T-cell (primary cell): ENCODE measurements at regions not wholly inside any gene's neighbourhood (a gene's known extent, or its start where the extent isn't known, plus 50 kb on each side); places are given as distances from the start of the nearest gene placed in this dataset.
"Not testable (repeated sequence)": the region's sequence is repeated elsewhere in the genome, so short reads cannot be mapped to it uniquely, and the experiment has no call there.

Experiments used
- ATAC-seq, 4 experiments: fragments of 200-7000 bp in 3 of 4; fragments of 150-1000 bp in 1 of 4; cut with Tn5 transposase; replicated peaks in 1 of 4; 1 replicate in 3 of 4; 2 replicates in 1 of 4; pipeline ENCODE4 v1.10.0; 2021; ENCODE audit warnings: moderate library complexity in 3 of 4, mild to moderate bottlenecking in 2 of 4, moderate number of reproducible peaks in 1 of 4
- CTCF ChIA-PET, 2 donors: fragments of 300-600 bp; sonication (Branson Sonifier 250); formaldehyde crosslinking; loops; one replicate each; lab custom pipeline; 2022; ENCODE audit warnings: antibody characterized with exemption in 2 of 2; lab: Charles Lee
- POLR2A ChIA-PET, 2 donors: fragments of 300-600 bp; sonication (Branson Sonifier 250); formaldehyde crosslinking; loops; one replicate each; lab custom pipeline; 2022; ENCODE audit warnings: antibody characterized with exemption in 2 of 2; lab: Charles Lee
- DNase-seq, 35 experiments: peaks; one replicate each; pipeline versions ENCODE4 v3.0.0 to v3.0.0-alpha.2; 2013 to 2023
- H3K27ac ChIP-seq: one replicate; pipeline ENCODE4 v1.5.1; 2013; ENCODE audit warnings: low read length
- H3K27me3 ChIP-seq, 2 experiments: replicated peaks in 1 of 2; 1 replicate in 1 of 2; 2 replicates in 1 of 2; pipeline versions ENCODE4 v1.6.1 to v1.7.0; 2013; ENCODE audit warnings: low read length in 1 of 2, mixed read lengths in 1 of 2; ENCODE audit not compliant: control insufficient read depth in 2 of 2, insufficient read depth in 2 of 2; ENCODE audit errors: extremely low read depth in 1 of 2
- H3K36me3 ChIP-seq, 2 donors: 1 replicate in 1 of 2; 2 replicates in 1 of 2; pipeline versions ENCODE4 v1.6.1 to v1.7.0; 2013; ENCODE audit warnings: low read length in 1 of 2; ENCODE audit not compliant: control insufficient read depth in 2 of 2, insufficient read depth in 1 of 2; ENCODE audit errors: extremely low read depth in 1 of 2
- H3K4me1 ChIP-seq, 2 experiments: 1 replicate in 1 of 2; 2 replicates in 1 of 2; pipeline versions ENCODE4 v1.6.1 to v1.7.0; 2013; ENCODE audit warnings: low read length in 2 of 2, mixed read lengths in 1 of 2; ENCODE audit not compliant: insufficient read depth in 2 of 2, control insufficient read depth in 1 of 2; ENCODE audit errors: extremely low read depth in 1 of 2
- H3K4me3 ChIP-seq, 2 donors: 1 replicate in 1 of 2; 2 replicates in 1 of 2; pipeline versions ENCODE4 v1.5.1 to v1.7.0; 2013; ENCODE audit warnings: mild to moderate bottlenecking in 2 of 2, low read length in 1 of 2, moderate library complexity in 1 of 2; ENCODE audit not compliant: control insufficient read depth in 1 of 2; ENCODE audit errors: extremely low read depth in 1 of 2
- H3K9me3 ChIP-seq: 2 replicates; pipeline ENCODE4 v1.7.0; 2013
- H3K27ac Mint-ChIP-seq, 2 donors: one replicate each; pipeline ENCODE4 v1.8.0; 2020 to 2021; ENCODE audit warnings: mild to moderate bottlenecking in 2 of 2, mixed read lengths in 2 of 2
- H3K27me3 Mint-ChIP-seq, 2 donors: one replicate each; pipeline ENCODE4 v1.8.0; 2021 to 2022; ENCODE audit warnings: mixed read lengths in 2 of 2
- H3K36me3 Mint-ChIP-seq: one replicate; pipeline ENCODE4 v1.8.0; 2021; ENCODE audit warnings: mixed read lengths
- H3K4me1 Mint-ChIP-seq, 3 donors: one replicate each; pipeline ENCODE4 v1.8.0; 2020 to 2022; ENCODE audit warnings: mixed read lengths in 3 of 3, mild to moderate bottlenecking in 1 of 3
- H3K4me3 Mint-ChIP-seq, 3 donors: one replicate each; pipeline ENCODE4 v1.8.0; 2020 to 2022; ENCODE audit warnings: mild to moderate bottlenecking in 3 of 3, mixed read lengths in 3 of 3, moderate library complexity in 3 of 3
- H3K9me3 Mint-ChIP-seq, 3 donors: one replicate each; pipeline ENCODE4 v1.8.0; 2020 to 2022; ENCODE audit warnings: mixed read lengths in 3 of 3
- WGBS: methylation state at CpG from one replicate; pipeline ENCODE4 v1.1.5; 2013; ENCODE audit warnings: missing lambda C conversion rate; ENCODE audit not compliant: insufficient coverage; 5-methylcytosine and 5-hydroxymethylcytosine counted together

- H3K4me1 Mint-ChIP-seq, DNase-seq, H3K27me3 ChIP-seq, ATAC-seq, CTCF ChIA-PET, H3K27me3 Mint-ChIP-seq, H3K9me3 ChIP-seq, H3K4me3 ChIP-seq, H3K36me3 ChIP-seq, H3K4me3 Mint-ChIP-seq, H3K27ac ChIP-seq, H3K36me3 Mint-ChIP-seq, H3K9me3 Mint-ChIP-seq, H3K27ac Mint-ChIP-seq, H3K4me1 ChIP-seq: not testable (repeated sequence)
- POLR2A ChIA-PET = interaction anchor here in 1 of 2 donors (0.6 kb wide), 1 partner anchor 817 kb away, joined by 3 read pairs; no protein-coding TSS in a partner anchor
- 100% methylated on average over 2 of the region's 4 CpGs for WGBS
Observed at GRCh38 chr17:30639391-30639790, 162.2 kb downstream of the GOSR1 start.

- ATAC-seq, H3K4me3 Mint-ChIP-seq, H3K27me3 Mint-ChIP-seq, H3K9me3 ChIP-seq, H3K4me1 ChIP-seq, CTCF ChIA-PET, H3K9me3 Mint-ChIP-seq, H3K27ac Mint-ChIP-seq, H3K4me1 Mint-ChIP-seq, H3K4me3 ChIP-seq, H3K36me3 ChIP-seq, H3K27me3 ChIP-seq, H3K27ac ChIP-seq, H3K36me3 Mint-ChIP-seq, POLR2A ChIA-PET, DNase-seq: not testable (repeated sequence)
- WGBS = no CpG with 5 or more reads among the region's 4 CpGs
Observed at GRCh38 chr17:30638968-30639367, 161.8 kb downstream of the GOSR1 start.

DNA sequence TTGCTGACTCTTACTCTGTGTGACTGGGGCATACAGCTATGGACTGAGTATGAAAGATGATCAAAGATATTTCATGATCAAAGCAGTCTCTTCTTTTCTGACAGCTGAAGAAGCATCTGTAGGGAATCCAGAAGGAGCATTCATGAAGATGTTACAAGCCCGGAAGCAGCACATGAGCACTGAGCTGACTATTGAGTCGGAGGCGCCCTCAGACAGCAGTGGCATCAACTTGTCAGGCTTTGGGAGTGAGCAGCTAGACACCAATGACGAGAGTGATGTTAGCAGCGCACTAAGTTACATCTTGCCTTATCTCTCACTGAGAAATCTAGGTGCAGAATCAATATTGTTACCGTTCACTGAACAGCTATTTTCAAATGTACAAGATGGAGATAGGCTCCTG is 154.4 kb downstream of the GOSR1 start:
- H3K27me3 Mint-ChIP-seq, H3K9me3 ChIP-seq, H3K36me3 Mint-ChIP-seq, ATAC-seq, H3K4me3 Mint-ChIP-seq, DNase-seq, H3K4me1 ChIP-seq, H3K9me3 Mint-ChIP-seq, CTCF ChIA-PET, H3K27me3 ChIP-seq, H3K27ac ChIP-seq, H3K4me1 Mint-ChIP-seq, H3K27ac Mint-ChIP-seq, H3K36me3 ChIP-seq, POLR2A ChIA-PET, H3K4me3 ChIP-seq: not testable (repeated sequence)
- 100% methylated on average over 3 of the region's 6 CpGs for WGBS

- H3K4me1 ChIP-seq, H3K4me3 ChIP-seq, H3K27me3 Mint-ChIP-seq, H3K4me1 Mint-ChIP-seq, CTCF ChIA-PET, H3K4me3 Mint-ChIP-seq, H3K36me3 Mint-ChIP-seq, H3K36me3 ChIP-seq, POLR2A ChIA-PET, H3K27ac Mint-ChIP-seq, H3K27me3 ChIP-seq, H3K27ac ChIP-seq, ATAC-seq, H3K9me3 Mint-ChIP-seq, H3K9me3 ChIP-seq, DNase-seq: not testable (repeated sequence)
- 100% methylated on average over 4 of the region's 18 CpGs for WGBS
Observed at GRCh38 chr17:30625380-30625779, 148.2 kb downstream of the GOSR1 start.

- H3K27ac ChIP-seq, ATAC-seq, H3K4me3 ChIP-seq, H3K36me3 ChIP-seq, H3K36me3 Mint-ChIP-seq, H3K9me3 ChIP-seq, H3K4me1 Mint-ChIP-seq, H3K9me3 Mint-ChIP-seq, H3K27me3 Mint-ChIP-seq, POLR2A ChIA-PET, H3K4me1 ChIP-seq, DNase-seq, H3K27me3 ChIP-seq, H3K4me3 Mint-ChIP-seq, H3K27ac Mint-ChIP-seq, CTCF ChIA-PET: not testable (repeated sequence)
- WGBS = 96% methylated on average over 15 of the region's 16 CpGs
Observed at GRCh38 chr17:30624180-30624579, 147.0 kb downstream of the GOSR1 start.

- H3K27ac Mint-ChIP-seq, POLR2A ChIA-PET, H3K27me3 ChIP-seq, CTCF ChIA-PET, H3K27ac ChIP-seq, ATAC-seq, H3K9me3 ChIP-seq, DNase-seq, H3K36me3 Mint-ChIP-seq, H3K27me3 Mint-ChIP-seq, H3K4me3 Mint-ChIP-seq, H3K4me1 Mint-ChIP-seq, H3K4me1 ChIP-seq, H3K9me3 Mint-ChIP-seq, H3K4me3 ChIP-seq, H3K36me3 ChIP-seq: not testable (repeated sequence)
- no CpG with 5 or more reads among the region's 3 CpGs for WGBS
Observed at GRCh38 chr17:30609682-30610081, 132.5 kb downstream of the GOSR1 start.

DNA sequence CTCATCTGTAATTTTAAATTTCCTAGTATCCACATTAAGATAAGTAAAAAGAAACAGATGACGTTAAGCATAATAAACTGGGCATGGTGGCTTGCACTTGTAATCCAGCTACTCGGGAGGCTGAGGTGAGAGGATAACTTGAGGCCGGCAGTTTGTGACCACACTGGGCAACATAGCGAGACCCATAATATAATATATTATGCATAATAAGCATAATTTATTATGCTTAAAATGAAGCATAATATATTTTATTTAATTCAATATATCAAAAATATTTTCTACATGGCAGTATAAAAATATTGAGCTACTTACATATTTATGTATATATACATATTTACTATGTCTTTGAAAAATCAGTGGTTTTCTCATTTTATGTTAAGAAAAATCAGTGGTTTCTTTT is 128.3 kb downstream of the GOSR1 start:
- Mint-ChIP-seq H3K27ac (no peak overlapping the region), H3K4me1 (peaks cover 11 to 24% (median 19%) of the 10 kb centered on the region in 3 donors), H3K36me3 (no peaks in the 10 kb centered on the region), H3K27me3 (no peaks in the 10 kb centered on the region), H3K9me3 (no peaks in the 10 kb centered on the region), H3K4me3 (no peak overlapping the region)
- no peak for ATAC-seq
- DNase-seq = no peak
- no CpG with 5 or more reads among the region's 4 CpGs for WGBS
- Histone ChIP-seq H3K36me3 (no peaks in the 10 kb centered on the region), H3K9me3 (no peaks in the 10 kb centered on the region), H3K27me3 (peaks cover 0 to 4% of the 10 kb centered on the region in 2 experiments), H3K27ac (no peak overlapping the region), H3K4me1 (peaks cover 0 to 7% of the 10 kb centered on the region in 2 experiments), H3K4me3 (no peak overlapping the region)
- POLR2A ChIA-PET = interaction anchor here in 1 of 2 donors (0.7 kb wide), 1 partner anchor 14 kb away, joined by 3 read pairs; no protein-coding TSS in a partner anchor
- CTCF ChIA-PET = interaction anchor here (0.6 kb wide), 2 partner anchors 496 to 1956 kb away, joined by 4 to 7 read pairs; no protein-coding TSS in a partner anchor
